ENCODE measurements at regions not wholly inside any gene's neighbourhood (a gene's known extent, or its start where the extent isn't known, plus 50 kb on each side); places are given as distances from the start of the nearest gene placed in this dataset.

DNA sequence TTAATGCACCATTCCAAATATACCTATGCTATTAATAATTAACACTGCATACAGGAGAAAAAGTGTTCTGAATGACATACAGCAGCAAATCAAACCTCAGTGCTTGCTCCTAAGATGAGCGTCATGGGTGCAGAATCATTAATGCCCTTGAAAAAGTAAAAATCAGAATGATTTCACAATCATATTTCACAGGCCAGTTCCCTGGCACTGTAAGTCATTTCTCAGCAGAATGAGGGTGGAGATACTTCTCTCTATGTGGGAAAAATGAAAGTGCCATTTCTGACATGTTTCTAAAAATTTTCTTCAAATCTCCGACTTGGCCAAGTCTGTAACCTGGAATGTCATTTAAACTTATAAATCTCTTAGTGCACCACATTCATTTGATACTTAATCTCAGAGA lies 549.8 kb upstream of the AGTR1 start:
- DNase-seq (ENCODE audit: low read depth, low spot score) = no peak

DNA sequence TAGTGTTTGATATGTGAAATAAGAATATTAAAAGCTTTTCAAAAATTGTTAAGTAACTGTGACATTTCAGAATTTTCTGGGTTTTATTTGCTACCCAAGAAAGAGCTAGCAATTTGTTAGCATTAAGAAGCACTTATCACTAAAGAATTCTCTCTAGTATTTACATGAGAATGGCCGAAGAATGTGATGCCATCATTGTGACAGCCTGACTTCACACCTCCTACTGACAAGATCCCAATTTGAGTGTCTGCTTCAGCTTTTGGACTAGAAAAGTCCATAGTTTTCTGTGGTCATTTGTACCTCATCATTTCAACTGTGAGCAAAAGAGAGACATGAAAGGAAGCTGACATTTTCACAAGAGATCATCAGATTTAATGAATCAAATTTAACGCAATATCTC lies 548.1 kb upstream of the AGTR1 start:
- DNase-seq (ENCODE audit: low read depth, low spot score) = peak; percentile 4

DNA sequence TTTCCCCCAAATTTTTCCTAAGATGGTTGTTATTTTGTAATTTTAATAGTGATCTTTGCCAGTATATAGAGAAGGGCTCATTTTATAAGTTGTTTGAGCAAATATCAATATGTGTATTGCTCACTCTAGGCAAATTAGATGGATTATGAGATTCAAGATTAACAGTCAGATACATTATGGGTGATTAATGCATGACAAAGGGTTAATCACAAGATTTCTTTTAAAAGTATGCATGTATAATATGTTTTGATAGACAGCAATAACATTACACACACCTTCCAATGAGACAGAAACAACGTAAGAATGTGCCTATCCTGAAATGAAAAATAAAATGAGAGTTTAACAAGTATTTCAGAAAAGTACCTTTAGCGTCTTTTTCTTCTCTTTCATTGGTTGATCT lies 547.6 kb upstream of the AGTR1 start:
- DNase-seq (ENCODE audit: low read depth, low spot score) = no peak

DNA sequence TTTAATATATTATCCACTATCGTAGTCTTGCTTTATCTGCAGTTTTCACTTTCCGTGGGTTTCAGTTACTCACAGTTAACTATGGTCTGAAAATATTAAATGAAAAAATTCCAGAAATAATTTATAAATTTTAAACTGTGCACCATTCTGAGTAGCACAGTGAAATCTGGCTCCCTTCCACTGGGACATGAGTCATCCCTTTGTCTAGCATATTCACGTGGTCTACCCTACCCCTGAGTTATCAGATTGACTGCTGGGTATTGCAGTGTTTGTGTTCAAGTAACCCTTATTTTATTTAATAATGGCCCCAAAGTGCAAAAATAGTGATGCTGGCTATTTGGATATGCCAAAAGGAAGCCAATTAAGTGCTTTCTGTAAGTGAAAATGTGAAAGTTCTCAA lies 539.5 kb upstream of the AGTR1 start:
- DNase-seq (ENCODE audit: low read depth, low spot score) = no peak

DNA sequence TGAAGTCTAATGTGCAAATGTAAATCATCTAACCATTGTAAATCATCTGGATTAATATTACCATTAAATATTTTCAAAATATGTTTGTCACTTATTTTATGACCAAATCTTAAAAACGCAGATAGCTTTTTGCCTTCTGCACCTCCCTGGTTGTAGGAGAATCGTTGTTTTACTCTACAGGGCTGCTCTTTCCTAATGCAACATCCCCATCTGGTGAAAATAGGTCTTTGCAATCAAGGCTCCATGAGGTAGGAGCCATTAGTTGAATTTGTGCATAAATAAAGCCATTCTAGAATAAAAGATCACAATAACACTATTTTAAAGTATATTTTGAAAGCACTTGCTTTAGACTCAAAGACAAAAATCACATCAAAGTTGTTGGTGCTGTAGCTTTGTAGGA lies 535.6 kb upstream of the AGTR1 start:
- no peak for DNase-seq (ENCODE audit: low read depth, low spot score)

DNA sequence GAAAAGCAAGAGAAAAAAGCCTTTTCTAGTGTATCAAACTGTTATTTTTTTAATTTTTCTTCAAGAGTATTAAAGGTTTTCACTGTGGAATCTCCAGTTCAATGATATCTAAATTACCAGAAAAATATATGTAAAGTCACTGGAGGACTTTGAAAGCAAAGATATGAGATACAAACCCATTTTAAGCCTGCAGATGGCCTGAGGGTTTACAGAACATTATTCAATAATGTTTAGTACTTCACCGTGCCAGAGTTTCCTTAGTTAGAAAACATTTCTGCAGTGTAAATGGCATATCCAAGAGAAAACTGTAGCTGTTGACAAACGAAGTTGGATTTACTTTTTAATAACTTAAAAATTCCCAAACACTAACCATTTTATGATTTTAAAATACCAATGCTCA lies 529.4 kb upstream of the AGTR1 start:
- DNase-seq (ENCODE audit: low read depth, low spot score) = no peak

DNA sequence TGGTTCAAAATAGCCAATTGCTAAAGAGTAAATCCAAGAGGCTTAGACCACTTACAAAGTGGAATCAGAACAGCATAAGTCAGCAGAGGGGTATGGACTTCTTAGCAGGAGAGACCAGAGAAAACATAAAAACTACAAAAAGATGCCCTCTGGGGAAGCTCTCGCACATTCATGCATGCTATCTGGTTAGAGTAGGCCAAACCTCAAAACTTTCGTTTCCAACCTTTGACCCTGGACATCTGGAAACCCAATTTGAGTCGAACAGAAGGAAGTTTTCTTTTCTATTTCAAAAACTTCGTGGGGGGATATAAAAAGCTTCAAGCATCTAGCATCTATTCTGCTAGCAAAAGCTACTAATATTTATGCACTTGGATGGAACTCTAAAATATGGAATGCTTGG lies 523.9 kb upstream of the AGTR1 start:
- no peak for DNase-seq (ENCODE audit: low read depth, low spot score)

DNA sequence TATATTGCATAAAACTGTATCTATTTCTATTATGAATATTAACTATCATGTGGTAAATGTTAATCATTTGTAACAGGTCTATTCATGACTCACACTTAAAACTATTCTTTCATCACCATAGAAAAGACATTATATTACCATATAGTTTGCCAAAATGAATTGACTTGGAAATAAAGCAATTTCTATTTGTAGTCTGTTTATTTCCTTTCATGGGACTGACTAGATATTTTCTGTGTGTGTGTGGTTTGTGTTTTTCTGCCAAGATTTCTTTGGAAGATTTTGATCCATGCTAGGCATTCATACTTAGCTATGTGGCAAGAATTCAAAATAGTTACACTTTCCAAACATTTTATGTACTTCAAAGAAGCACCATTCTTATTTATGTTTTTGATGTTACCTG lies 522.5 kb upstream of the AGTR1 start:
- no peak for DNase-seq (ENCODE audit: low read depth, low spot score)

DNA sequence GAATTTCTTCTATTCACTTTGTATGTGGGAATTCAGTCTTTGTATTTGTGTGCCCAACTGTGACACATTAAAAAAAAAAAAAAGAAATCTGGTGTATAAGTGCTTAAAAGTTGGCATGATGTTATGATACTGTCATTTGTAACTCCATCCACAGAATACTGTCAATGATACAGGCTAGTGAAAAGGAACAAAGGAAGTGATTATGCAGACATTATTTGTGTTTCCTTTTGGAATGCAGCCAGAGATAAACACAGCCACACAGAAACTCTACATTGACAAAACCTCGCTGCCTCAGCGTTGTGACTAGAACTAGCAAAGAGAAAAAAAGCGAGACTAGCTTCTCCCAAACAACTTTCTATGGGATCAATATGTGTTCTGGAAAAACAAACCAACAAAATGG lies 519.2 kb upstream of the AGTR1 start:
- no peak for DNase-seq (ENCODE audit: low read depth, low spot score)

DNA sequence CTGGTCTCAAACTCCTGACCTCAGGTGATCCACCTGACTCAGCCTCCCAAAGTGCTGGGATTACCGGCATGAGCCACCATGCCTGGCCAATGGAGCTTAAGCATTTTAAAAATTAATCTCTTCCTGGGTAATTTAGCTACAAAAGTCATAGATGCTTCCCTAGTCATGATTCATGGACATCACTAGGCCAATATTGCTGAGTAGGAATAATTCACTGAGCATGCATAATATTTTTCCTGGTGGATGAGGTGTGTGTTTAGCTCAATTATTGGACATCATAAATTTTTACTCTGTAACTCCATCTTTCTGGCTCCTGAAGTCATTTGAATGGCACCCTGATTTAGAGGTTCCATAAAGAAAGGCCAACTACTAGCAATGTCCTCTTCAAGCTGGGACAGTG lies 512.9 kb upstream of the AGTR1 start:
- no peak for DNase-seq (ENCODE audit: low read depth, low spot score)

DNA sequence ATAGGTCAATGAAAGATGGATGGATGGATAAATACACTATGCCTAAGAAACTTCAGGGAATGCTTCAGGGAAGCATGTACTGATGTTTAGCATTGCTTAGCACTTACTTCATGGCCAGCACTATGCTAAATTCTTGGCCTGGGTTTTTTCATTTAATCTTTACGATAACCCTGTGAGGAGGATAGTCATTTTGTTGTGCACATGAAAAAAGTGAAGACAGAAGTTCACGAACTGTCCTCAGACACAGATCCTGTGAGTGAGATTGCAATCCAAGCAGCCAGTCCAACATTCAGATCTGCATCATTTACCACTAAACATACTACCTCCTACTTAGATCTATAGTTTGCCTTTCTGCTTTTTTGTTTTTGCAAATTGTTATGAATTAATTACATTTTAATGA lies 510.8 kb upstream of the AGTR1 start:
- DNase-seq (ENCODE audit: low read depth, low spot score) = no peak

DNA sequence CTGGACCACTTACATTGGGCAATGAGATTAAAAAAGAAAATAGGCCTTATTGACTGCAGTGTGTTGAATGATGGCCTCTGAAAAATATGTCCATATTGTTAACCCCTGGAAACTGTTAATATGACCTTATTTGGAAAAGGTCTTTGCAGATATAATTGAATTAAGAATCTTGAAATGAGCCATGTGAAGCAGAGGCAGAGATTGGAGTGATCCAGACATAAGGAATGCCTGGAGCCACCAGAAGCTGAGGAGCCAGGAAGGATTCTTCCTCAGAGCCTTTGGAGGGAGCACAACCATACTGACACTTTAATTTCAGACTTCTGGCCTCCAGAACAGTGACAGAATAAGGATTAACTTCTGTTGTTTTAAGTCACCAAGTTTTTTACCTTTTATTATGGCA lies 510.4 kb upstream of the AGTR1 start:
- DNase-seq (ENCODE audit: low read depth, low spot score) = no peak

DNA sequence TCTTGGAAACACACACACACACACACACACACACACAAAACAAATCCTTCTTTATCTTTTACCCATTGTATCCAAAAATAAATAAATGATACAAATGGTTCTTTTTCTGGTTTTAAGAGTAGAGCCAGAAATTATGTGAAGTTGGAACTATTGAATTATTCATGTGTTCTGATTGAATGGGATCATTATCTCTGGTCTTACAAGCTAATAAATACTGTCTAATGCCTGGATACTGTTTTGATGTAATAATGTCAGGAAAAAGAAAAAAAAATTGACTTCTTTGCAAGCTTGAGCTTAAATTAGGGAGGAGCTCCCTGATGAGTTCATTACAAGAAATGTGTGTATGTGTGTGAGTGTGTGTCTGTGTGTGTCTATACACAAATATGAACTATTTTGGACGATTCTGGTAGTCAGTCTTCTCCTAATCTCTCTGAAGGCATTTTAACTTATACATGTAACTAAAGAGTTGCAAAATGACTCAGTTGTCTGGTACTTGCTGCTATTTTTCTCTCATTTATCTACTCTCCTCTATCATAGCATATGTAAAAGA lies 507.2 kb upstream of the AGTR1 start:
- DNase-seq (ENCODE audit: low read depth, low spot score) = no peak

DNA sequence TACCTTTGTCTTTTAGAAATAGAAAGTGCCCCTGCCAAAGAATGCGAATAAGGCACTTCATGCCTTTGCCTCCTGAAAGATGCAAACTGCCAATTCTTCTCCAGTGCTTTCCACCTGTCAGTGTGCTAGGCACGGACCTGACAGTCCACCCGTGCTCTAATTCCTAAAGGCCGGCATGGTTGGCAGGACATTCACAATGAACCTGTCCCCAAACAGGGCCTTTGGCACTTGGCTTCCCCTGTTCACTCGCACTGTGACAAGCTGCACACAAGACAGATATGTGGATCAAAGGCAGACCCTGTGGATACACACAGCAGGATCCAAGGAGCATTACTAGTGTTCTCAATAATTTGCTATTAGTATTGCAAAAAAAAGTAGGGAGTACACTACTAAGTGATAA lies 505.7 kb upstream of the AGTR1 start:
- no peak for DNase-seq (ENCODE audit: low read depth, low spot score)

DNA sequence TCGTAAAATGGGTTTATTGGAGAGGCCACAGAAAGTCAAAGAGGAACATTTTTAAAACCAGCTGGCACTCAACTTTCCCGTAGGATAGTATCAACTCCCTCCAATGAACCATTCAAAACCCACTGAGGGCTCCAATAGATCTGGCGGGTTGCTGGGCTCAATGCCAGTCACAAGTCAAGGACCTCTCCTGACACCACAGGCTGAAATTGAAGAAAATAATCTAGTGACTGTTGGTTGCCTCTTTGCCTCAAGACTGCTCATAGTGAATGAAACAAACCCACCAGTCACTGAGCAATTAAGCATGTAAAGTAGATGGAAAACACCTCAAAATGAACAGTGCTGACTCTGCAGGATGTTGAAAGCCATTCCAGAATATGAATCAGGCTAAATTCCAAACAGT lies 500.6 kb upstream of the AGTR1 start:
- DNase-seq (ENCODE audit: low read depth, low spot score) = no peak

DNA sequence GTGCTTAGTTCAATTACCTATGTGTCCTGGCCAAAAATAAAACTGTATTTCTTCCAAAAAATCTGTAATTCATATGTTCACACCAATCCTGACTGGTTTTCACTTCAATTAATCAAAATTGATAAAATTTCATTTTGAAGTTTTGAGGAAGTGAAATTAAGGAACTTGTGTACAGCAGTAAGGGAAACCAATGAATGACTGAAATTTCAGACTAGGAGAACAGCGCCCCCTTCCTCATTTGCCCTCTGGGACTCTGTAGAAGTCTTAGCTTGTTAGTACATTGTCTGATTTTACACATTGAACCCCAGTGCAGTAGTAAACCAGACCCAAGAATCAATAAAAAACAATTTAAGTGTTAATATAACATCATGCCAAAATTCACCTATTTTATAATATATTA lies 495.3 kb upstream of the AGTR1 start:
- DNase-seq (ENCODE audit: low read depth, low spot score) = no peak

DNA sequence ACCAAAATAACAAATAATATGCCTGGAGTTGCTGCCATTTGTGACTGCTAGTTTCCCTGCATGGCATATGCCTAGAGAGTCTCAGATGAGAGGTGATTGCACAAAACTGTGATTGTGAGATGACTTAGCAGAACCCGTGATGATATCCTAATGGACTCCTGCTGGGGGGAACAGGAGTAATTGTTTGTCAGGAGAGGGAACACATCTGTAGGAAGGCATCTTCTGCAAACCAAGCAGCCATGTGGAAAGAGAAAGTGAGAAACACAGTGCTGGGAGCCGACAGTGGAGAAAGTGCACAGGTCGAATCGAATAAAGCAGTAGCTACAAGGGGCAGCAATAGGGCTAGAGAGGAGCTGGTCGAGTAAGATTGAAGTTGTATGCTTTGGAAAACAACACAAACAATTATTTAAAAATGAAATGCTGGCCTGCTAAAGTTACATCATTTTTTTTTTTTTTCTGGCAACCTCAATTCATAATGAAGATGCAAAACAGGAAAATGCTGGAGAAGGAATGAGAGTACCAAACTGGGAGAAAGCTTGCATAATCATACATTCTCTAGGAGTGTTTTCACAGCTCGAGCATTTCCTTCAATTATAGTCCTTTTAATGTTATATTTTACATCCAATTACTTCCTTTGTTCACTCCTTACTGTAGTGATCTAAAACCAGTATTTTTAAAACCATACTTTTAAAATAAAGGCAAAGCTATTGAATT lies 494.2 kb upstream of the AGTR1 start:
- no peak for DNase-seq (ENCODE audit: low read depth, low spot score)

DNA sequence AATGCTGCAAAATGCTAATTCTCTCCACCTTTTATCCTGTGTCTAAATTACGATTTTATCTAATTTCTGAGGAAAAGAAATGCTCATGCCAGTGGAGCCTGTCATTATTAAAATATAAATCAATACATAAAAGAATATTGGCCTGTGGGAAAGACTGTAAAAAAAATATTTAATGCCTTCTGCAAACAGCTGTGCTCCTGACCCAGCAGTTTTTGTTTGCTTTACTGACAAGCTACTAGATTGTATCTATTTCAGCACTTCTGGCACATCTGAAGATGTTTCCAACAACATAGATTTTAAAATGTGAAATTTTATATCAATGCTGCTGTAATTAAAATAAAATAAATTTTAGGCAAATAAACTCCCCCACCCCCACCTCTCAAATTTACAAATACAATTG lies 493.6 kb upstream of the AGTR1 start:
- no peak for DNase-seq (ENCODE audit: low read depth, low spot score)

DNA sequence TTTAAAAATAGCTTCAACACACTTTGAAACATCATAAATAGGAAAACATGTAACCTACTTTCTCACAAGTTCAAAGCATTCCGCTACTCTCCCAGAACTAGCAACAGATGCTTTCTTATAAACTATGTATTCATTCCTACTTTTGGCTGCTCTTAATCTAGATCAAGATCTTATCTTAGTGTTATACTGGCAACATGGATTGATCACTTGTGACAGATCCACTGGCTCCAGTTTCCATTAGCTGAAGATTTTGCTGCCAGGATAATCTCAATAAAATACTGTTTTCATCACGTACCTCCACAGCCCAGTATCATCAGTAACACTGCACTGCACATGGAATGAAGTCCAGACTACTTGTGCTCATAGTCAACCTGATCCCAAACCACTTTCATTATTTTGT lies 491.7 kb upstream of the AGTR1 start:
- DNase-seq (ENCODE audit: low read depth, low spot score) = no peak

DNA sequence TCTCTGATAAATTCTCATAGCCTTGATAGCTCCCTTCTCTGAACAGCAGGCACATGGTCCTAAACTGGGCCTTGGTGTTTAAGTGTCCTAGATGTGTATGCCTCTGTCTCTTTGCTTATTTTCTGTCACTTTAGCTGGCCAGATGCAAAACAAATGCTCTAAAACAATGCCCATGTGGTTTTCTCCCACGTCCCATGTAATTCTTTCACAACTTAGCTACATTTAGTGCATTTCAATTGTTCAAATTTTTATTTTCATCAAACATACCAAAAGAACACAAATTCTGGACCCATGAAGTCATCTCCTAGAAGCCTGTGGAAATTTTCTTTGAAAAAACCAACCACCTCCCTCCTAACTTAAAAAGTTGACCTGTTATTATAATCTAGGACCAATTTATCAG lies 491.3 kb upstream of the AGTR1 start:
- no peak for DNase-seq (ENCODE audit: low read depth, low spot score)

DNA sequence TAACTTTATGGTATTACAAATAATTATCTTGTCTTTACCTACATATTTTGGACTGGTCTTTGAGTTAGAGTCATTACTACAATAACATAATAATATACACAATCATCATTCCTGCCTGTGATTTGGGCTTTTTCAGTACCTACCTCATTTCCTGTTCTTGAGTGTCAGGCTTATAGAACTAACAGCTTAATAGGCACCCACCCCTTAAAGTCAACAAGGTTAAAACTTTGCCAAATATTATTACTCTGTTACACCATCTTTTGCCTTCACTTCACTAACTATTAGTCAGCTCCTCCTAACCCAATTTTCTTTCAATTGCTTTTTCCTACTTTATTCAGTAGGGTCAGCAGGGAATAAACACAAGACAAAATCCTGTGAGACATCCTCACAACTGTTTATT lies 488.7 kb upstream of the AGTR1 start:
- no peak for DNase-seq (ENCODE audit: low read depth, low spot score)

DNA sequence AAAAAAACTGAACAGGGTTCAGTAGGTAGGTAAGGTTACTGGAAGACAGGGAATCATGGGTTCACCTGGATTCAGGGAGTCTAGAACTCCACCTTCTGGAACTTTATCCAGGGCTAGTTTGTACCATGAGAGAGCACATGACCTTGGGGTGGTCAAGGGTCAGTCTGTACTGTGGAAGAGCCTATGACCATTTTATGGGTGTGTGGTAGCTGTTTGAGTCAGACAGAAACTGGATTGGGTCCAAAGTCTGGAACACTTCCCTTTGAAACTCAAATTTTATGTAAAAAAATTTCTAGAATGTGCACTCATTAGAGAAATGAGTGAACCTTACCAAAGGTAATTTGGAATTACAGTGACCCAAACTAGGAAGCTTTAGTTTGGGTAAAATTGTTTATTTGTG lies 486.0 kb upstream of the AGTR1 start:
- DNase-seq (ENCODE audit: low read depth, low spot score) = no peak

DNA sequence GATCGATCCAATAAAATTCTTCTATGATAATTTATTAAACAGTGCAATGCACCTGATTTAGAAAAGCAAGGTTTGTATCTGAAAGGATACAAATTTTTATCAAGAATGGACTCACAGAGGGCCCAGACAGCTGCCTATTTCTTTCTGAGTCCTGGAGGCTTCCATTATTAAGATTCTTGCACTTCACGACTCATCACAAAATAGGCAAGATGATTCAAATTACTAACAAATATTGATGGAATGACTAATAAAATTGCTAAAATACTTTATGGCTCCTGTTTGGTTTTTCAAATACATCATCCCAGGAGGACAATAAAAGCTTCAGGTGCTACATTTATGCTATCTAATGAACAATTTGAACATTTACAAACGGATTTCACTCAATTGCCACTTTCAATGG lies 483.0 kb upstream of the AGTR1 start:
- no peak for DNase-seq (ENCODE audit: low read depth, low spot score)

DNA sequence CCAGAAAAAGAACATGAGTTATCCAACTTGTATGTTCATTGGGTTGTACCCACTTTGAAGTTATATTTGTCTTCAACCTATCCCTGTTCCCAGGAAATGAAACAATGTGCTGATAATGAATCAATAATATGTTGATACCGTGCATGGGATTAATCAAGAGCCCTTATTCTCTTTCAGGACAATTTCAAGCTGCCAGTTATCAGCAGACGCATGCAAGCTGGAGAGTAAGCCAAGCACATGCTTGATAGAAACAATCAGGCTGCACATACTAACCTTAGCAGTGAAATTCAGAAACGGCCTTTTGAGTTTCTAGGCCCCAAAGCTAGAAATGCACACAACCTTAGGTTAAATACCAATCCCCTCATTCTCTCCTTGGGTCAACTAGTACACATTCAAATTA lies 480.4 kb upstream of the AGTR1 start:
- DNase-seq (ENCODE audit: low read depth, low spot score) = no peak

Measured in ELF-1 (cell line).